Renal cortical epithelial cell (primary cell): ENCODE measurements at regions not wholly inside any gene's neighbourhood (a gene's known extent, or its start where the extent isn't known, plus 50 kb on each side); places are given as distances from the start of the nearest gene placed in this dataset.

Experiments used
- DNase-seq: peaks from one replicate; pipeline ENCODE4 v3.0.0-alpha.2; 2011; ENCODE audit warnings: low read depth

GRCh38 chr7:8937204-8937603, 503.8 kb downstream of the NXPH1 start:
- no peak for DNase-seq

- DNase-seq = no peak
Measured at GRCh38 chr7:8938044-8938805, 504.8 kb downstream of the NXPH1 start.

GRCh38 chr7:8939446-8939845, 506.0 kb downstream of the NXPH1 start:
- no peak for DNase-seq

GRCh38 chr7:8963722-8964121, 530.3 kb downstream of the NXPH1 start:
- DNase-seq = no peak

- DNase-seq = no peak
Measured at GRCh38 chr7:8965177-8965576, 531.8 kb downstream of the NXPH1 start.

GRCh38 chr7:8973601-8974000, 540.2 kb downstream of the NXPH1 start:
- DNase-seq = no peak

GRCh38 chr7:8975681-8976080, 542.3 kb downstream of the NXPH1 start:
- DNase-seq = no peak

GRCh38 chr7:8982338-8982992, 549.1 kb downstream of the NXPH1 start:
- DNase-seq = no peak

GRCh38 chr7:8985255-8985654, 551.8 kb downstream of the NXPH1 start:
- no peak for DNase-seq

- DNase-seq = no peak
Measured at GRCh38 chr7:8988267-8988666, 554.9 kb downstream of the NXPH1 start.

- no peak for DNase-seq
Measured at GRCh38 chr7:8991159-8991558, 557.8 kb downstream of the NXPH1 start.

- DNase-seq = no peak
Measured at GRCh38 chr7:8998762-8999161, 565.4 kb downstream of the NXPH1 start.

- no peak for DNase-seq
Measured at GRCh38 chr7:9013940-9014339, 580.5 kb downstream of the NXPH1 start.

- DNase-seq = no peak
Measured at GRCh38 chr7:9017286-9017685, 583.9 kb downstream of the NXPH1 start.

GRCh38 chr7:9022456-9022855, 589.0 kb downstream of the NXPH1 start:
- DNase-seq = no peak

GRCh38 chr7:9023675-9024294, 590.4 kb downstream of the NXPH1 start:
- DNase-seq = no peak

- no peak for DNase-seq
Measured at GRCh38 chr7:9026121-9026520, 592.7 kb downstream of the NXPH1 start.

- DNase-seq = no peak
Measured at GRCh38 chr7:9028012-9028411, 594.6 kb downstream of the NXPH1 start.

- no peak for DNase-seq
Measured at GRCh38 chr7:9029681-9030530, 596.5 kb downstream of the NXPH1 start.

- no peak for DNase-seq
Measured at GRCh38 chr7:9030976-9031375, 597.6 kb downstream of the NXPH1 start.

- DNase-seq = no peak
Measured at GRCh38 chr7:9031386-9031785, 598.0 kb downstream of the NXPH1 start.

- no peak for DNase-seq
Measured at GRCh38 chr7:9036080-9036479, 602.7 kb downstream of the NXPH1 start.
